Endothelial cell of umbilical vein (primary cell): ENCODE measurements at regions not wholly inside any gene's neighbourhood (a gene's known extent, or its start where the extent isn't known, plus 50 kb on each side); places are given as distances from the start of the nearest gene placed in this dataset.

ENCODE experiments used
- EZH2 ChIP-seq: IDR thresholded peaks from 2 replicates; pipeline ENCODE4 v1.6.1; 2012; ENCODE audit warnings: borderline replicate concordance, low read depth, mild to moderate bottlenecking, moderate library complexity, low read length, inconsistent platforms; ENCODE audit not compliant: severe bottlenecking
- POLR2A ChIP-seq: IDR thresholded peaks from 2 replicates; pipeline ENCODE4 v1.6.1; 2012; ENCODE audit warnings: low read depth, mild to moderate bottlenecking, control low read depth, low read length
- POLR2AphosphoS5 ChIP-seq: IDR thresholded peaks from 2 replicates; pipeline ENCODE4 v1.6.1; 2012; ENCODE audit warnings: low read depth, mild to moderate bottlenecking, control low read depth, low read length, moderate library complexity; ENCODE audit not compliant: insufficient read depth
- TF ChIP-seq, protein P1 (sequence below): IDR thresholded peaks from 2 replicates; pipeline ENCODE4 v1.6.1; 2011; ENCODE audit not compliant: insufficient read depth, insufficient read length
- TF ChIP-seq, protein P2 (sequence below), 2 donors: IDR thresholded peaks; 1 replicate in 1 of 2; 2 replicates in 1 of 2; pipeline ENCODE4 v1.5.1; 2011; ENCODE audit warnings: low read length in 2 of 2, mild to moderate bottlenecking in 2 of 2, moderate library complexity in 2 of 2, control low read depth in 1 of 2, inconsistent platforms in 1 of 2, low read depth in 1 of 2; ENCODE audit not compliant: insufficient read depth in 1 of 2; ENCODE audit errors: extremely low read depth in 1 of 2

- TF ChIP-seq EZH2 (no peak), POLR2AphosphoS5 (no peak), POLR2A (no peak)
- TF ChIP-seq, protein P1, sequence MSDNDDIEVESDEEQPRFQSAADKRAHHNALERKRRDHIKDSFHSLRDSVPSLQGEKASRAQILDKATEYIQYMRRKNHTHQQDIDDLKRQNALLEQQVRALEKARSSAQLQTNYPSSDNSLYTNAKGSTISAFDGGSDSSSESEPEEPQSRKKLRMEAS: no peak
- TF ChIP-seq, protein P2, sequence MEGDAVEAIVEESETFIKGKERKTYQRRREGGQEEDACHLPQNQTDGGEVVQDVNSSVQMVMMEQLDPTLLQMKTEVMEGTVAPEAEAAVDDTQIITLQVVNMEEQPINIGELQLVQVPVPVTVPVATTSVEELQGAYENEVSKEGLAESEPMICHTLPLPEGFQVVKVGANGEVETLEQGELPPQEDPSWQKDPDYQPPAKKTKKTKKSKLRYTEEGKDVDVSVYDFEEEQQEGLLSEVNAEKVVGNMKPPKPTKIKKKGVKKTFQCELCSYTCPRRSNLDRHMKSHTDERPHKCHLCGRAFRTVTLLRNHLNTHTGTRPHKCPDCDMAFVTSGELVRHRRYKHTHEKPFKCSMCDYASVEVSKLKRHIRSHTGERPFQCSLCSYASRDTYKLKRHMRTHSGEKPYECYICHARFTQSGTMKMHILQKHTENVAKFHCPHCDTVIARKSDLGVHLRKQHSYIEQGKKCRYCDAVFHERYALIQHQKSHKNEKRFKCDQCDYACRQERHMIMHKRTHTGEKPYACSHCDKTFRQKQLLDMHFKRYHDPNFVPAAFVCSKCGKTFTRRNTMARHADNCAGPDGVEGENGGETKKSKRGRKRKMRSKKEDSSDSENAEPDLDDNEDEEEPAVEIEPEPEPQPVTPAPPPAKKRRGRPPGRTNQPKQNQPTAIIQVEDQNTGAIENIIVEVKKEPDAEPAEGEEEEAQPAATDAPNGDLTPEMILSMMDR (IDR thresholded peaks at IDR 0.05; ENCODE audit: extremely low read depth in 1 of 2, insufficient read depth in 1 of 2, low read depth in 1 of 2, low read length in 2 of 2): no peak
Measured at GRCh38 chr20:52289956-52290565, 98.5 kb upstream of the ZFP64 start.
